ENCODE measurements at regions not wholly inside any gene's neighbourhood (a gene's known extent, or its start where the extent isn't known, plus 50 kb on each side); places are given as distances from the start of the nearest gene placed in this dataset.

GRCh38 chr1:199403531-199404116 is 623.9 kb upstream of the NR5A2 start:
- no peaks in the 10 kb centered on the region for H3K36me3 ChIP-seq (replicated peaks; ENCODE audit: low read depth, low read length)
- H3K4me3 ChIP-seq (ENCODE audit: low read length): no peak overlapping the region
- H3K4me2 ChIP-seq (ENCODE audit: low read length): peak overlapping the region; percentile 55
- no peaks in the 10 kb centered on the region for H3K79me2 ChIP-seq (ENCODE audit: low read length)
- no peaks in the 10 kb centered on the region for H4K20me1 ChIP-seq (ENCODE audit: insufficient read depth, low read length)
- H3K27me3 ChIP-seq (ENCODE audit: low read depth, low read length): peaks cover 13% of the 10 kb centered on the region; the same call in 1 of the 2 replicates
- no peak overlapping the region for H2AFZ ChIP-seq (ENCODE audit: low read depth, low read length)
- no peaks in the 10 kb centered on the region for H3K9me3 ChIP-seq (ENCODE audit: insufficient read depth, low read length)
- no peak overlapping the region for H3K27ac ChIP-seq (ENCODE audit: low read length)
- peaks cover 44% of the 10 kb centered on the region for H3K4me1 ChIP-seq (ENCODE audit: low read length)
- H3K9ac ChIP-seq (ENCODE audit: low read length): no peak overlapping the region
- no peak for TF ChIP-seq CTCF (IDR thresholded peaks at IDR 0.05; ENCODE audit: low read depth, low read length)
- no peak for TF ChIP-seq EZH2phosphoT487 (IDR thresholded peaks at IDR 0.05; ENCODE audit: low read depth)

- no peaks in the 10 kb centered on the region for H3K79me2 ChIP-seq (ENCODE audit: low read length)
- peaks cover 13% of the 10 kb centered on the region; the same call in 1 of the 2 replicates for H3K27me3 ChIP-seq (ENCODE audit: low read depth, low read length)
- peak overlapping the region; percentile 55 for H3K4me2 ChIP-seq (ENCODE audit: low read length)
- no peaks in the 10 kb centered on the region for H4K20me1 ChIP-seq (ENCODE audit: insufficient read depth, low read length)
- H3K36me3 ChIP-seq (replicated peaks; ENCODE audit: low read depth, low read length): no peaks in the 10 kb centered on the region
- TF ChIP-seq CTCF (IDR thresholded peaks at IDR 0.05; ENCODE audit: low read depth, low read length): no peak
- no peak for TF ChIP-seq EZH2phosphoT487 (IDR thresholded peaks at IDR 0.05; ENCODE audit: low read depth)
- H3K4me1 ChIP-seq (ENCODE audit: low read length): peaks cover 44% of the 10 kb centered on the region
- 0 out of 2 replicates have a peak overlapping the region, but pooled peaks have one; percentile 3 for H3K4me3 ChIP-seq (ENCODE audit: low read length)
- no peaks in the 10 kb centered on the region for H3K9me3 ChIP-seq (ENCODE audit: insufficient read depth, low read length)
- H3K27ac ChIP-seq (ENCODE audit: low read length): peak overlapping the region; percentile 51
- H3K9ac ChIP-seq (ENCODE audit: low read length): 0 out of 2 replicates have a peak overlapping the region, but pooled peaks have one; percentile 9
- no peak overlapping the region for H2AFZ ChIP-seq (ENCODE audit: low read depth, low read length)
These were observed 623.3 kb upstream of the NR5A2 start for GRCh38 chr1:199404191-199404590.

- no peak overlapping the region for H2AFZ ChIP-seq (ENCODE audit: low read depth, low read length)
These were observed 622.5 kb upstream of the NR5A2 start for GRCh38 chr1:199404976-199405375.

More at GRCh38 chr1:199404976-199405375, 622.5 kb upstream of the NR5A2 start:
- Histone ChIP-seq H3K4me1 (ENCODE audit: low read length) (peaks cover 42% of the 10 kb centered on the region), H3K36me3 (replicated peaks; ENCODE audit: low read depth, low read length) (no peaks in the 10 kb centered on the region), H4K20me1 (ENCODE audit: insufficient read depth, low read length) (no peaks in the 10 kb centered on the region), H3K27ac (ENCODE audit: low read length) (no peak overlapping the region), H3K27me3 (ENCODE audit: low read depth, low read length) (peaks cover 13% of the 10 kb centered on the region; the same call in 1 of the 2 replicates), H3K9ac (ENCODE audit: low read length) (no peak overlapping the region), H3K9me3 (ENCODE audit: insufficient read depth, low read length) (no peaks in the 10 kb centered on the region), H3K4me3 (ENCODE audit: low read length) (no peak overlapping the region), H3K79me2 (ENCODE audit: low read length) (no peaks in the 10 kb centered on the region), H3K4me2 (ENCODE audit: low read length) (no peak overlapping the region; the same call in 1 of the 2 replicates)
- TF ChIP-seq EZH2phosphoT487 (IDR thresholded peaks at IDR 0.05; ENCODE audit: low read depth) (no peak), CTCF (IDR thresholded peaks at IDR 0.05; ENCODE audit: low read depth, low read length) (no peak)

Data from OCI-LY3 (cell line).